Inferior parietal cortex (tissue), 1 donor: ENCODE measurements at regions not wholly inside any gene's neighbourhood (a gene's known extent, or its start where the extent isn't known, plus 50 kb on each side); places are given as distances from the start of the nearest gene placed in this dataset.

Experiments used
- DNase-seq: peaks from one replicate; pipeline ENCODE4 v3.0.0-alpha.2; 2016; ENCODE audit errors: extremely low spot score

DNA sequence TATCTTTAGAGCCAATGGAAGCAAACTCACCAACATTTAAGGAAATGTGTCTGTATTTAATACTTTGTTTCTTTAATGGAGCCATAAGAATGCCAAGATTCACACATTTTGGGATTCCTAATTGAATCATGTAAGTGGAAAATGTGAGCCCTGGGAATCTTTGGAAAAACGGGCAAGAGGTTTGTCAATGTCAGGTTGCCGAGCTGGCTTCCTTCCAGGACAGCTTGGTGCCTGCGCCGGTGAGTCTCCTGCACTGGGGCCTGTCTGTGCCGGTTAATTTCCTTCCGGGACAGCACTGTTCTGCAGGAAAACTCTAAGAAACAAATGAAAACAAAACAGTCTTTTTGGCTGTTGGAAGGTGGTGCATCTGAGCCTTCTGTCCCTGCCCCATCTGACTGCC, 210.6 kb downstream of the HAPSTR1 start:
- no peak for DNase-seq

DNA sequence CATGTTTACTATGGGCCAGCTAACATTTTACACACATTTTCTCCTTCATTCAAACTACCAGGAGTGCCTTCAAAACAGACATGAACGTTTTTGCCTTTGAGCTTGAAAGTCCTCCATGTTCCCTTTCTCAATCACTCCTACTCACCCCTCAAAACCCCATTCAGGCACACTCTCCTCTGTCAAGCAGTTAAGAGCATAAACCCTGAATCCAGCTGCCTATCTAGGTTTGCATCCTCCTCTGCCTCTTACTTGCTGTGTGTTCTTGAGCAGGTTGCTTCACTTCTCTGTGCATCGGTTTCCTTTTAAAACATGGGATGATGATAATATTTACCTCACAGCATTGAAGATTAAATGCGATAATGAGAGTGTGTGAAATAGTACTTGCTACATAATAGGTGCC, 215.3 kb downstream of the HAPSTR1 start:
- DNase-seq = no peak

GRCh38 chr16:9307446-9307845, 216.0 kb downstream of the HAPSTR1 start:
- DNase-seq = no peak

DNA sequence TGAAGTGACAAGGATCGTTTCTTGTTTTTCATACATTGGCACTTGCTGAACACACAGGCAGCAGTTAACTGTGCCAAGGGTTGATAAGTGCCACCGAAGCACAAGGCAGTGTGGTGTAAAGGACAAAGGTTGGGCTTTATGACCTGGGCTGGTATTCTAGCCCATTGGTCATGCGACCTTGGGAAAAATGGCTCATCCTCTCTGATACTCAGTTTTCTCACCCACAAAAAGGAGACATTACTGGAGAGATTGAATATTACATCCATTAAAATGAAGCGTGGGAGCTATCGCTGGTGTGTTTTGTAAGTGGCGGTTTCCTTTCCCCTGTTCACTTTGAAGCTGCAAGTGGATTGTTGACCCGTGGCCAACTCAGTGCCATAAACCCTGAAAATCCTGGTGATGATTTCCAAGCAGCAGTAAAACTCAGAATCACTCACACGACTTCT, 216.9 kb downstream of the HAPSTR1 start:
- DNase-seq = no peak

- peak; percentile 21 for DNase-seq
These were observed 217.4 kb downstream of the HAPSTR1 start for GRCh38 chr16:9308850-9309249.

- DNase-seq = no peak
These were observed 218.4 kb downstream of the HAPSTR1 start for GRCh38 chr16:9309844-9310243.

DNA sequence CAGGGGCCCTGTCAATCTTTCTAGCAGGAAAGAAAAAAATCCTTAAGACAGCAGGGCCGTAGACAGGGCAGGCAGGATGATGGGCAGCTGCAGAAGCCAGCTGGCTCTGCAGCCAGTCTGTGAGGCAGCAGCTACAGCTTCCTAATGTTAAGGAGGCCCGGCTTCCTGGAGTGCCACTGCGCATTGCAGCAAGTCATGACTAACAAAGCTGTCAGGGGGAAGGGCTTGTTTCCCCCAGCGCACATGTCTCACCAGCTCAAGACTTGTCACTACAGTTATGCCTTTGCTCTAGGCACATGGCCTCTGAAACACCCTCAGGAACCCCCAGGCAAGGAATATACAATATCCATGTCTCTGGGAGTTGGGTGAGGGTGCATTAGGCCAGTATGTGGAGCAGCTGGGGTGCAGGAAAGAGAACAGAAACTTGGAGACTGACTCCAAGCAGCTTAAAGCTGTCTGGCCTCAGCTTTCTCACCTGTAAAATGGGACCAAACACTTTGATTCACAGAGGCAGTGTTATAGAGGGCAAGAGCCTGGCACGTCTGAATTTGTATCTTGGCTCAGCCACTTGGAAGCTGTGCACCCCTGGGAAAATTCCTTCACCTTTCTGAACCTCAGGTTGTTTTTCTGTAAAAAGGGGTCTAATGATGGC, 220.0 kb downstream of the HAPSTR1 start:
- DNase-seq = peak; percentile 19

DNA sequence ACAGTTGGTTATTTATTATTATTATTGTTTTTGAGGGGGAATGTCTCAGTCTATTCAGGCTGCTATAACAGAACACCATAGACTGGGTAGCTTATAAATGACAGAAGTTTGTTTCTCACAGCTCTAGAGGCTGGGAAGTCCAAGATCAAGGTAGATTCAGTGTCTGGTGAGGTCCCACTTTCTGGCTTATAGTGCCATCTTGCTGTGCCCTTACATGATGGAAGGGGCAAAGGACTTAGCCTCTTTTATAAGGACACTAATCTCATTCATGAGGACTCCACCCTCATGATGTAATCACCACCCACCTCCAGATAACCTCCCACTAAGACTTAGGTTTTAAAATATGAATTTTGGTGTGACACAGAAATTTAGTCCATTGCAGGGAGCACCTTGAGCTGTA, 224.6 kb downstream of the HAPSTR1 start:
- no peak for DNase-seq

GRCh38 chr16:9316615-9317014, 225.2 kb downstream of the HAPSTR1 start:
- DNase-seq = no peak

DNA sequence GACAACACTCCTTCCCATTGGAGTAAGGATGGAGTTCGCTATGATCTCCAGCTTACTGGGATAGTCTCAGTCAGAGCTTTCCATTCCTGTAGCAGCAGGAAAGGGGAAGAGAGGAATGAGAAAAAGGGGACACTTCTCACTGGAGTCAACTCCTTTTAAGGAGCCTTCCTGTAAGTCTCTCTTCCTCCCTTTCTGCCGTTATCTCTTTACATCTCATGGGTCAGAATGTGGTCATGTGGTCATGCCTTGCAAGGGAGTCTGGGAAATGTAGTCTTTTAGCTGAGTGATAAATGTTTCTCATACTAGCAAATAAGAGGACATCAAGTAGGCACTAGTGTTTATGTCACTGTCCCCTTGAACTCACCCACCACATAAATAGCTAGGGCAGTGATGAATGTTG, 227.3 kb downstream of the HAPSTR1 start:
- DNase-seq = no peak

DNA sequence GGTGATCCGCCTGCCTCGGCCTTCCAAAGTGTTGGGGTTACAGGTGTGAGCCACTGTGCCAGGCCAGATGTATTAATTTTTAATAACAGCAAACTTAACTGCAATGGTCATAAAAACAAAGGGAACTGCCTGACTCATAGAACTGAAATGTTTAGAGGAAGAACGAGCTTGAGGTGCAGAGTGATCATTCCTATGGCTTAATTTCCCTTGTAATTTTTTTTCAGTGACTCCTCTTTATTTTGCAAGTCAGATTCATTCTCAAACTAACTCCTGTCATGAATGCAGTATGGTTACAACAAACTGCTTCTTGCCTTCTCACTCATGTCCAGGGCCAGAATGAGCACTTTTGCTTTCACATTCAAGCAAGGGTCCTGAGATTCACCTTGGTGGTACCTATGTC, 231.3 kb downstream of the HAPSTR1 start:
- DNase-seq = no peak

- no peak for DNase-seq
These were observed 231.7 kb downstream of the HAPSTR1 start for GRCh38 chr16:9323170-9323569.

DNA sequence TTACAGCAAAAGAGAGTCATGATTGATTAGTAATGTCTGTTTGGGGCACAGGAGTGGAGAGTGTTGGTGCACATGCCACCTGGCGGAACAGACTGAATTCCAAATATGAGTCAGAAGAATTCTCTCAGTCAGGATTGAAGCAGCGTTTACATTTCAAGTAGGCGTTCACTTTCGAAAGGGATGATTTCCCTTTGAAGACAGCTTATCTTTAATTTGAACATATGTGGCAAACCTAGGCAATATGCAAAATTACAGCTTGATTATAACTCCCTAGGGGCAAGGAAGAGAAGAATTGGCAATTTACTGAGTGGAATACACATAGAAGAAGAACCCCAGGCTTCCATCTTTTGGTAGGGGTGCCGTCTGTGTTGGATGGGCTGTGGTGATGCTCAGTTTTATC, 235.8 kb downstream of the HAPSTR1 start:
- DNase-seq = no peak

DNA sequence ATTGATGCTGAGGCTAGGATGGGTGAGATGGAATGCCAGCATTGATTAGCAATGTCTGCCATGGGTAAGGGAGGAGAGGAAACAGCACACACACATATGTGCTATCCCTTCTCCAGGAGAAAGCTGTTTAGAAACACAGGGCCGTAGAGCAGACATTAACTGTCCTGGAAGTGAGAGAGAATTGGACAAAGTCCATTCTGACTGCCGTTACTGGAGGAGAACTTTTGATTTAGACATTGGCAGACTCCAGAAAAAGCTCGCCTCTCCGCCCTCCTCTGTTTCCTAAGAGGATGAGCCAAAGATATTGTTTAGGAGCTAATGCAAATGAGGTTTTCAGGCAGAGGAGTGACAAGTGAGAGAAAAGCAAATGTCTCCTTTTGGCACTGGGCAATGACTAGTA, 237.0 kb downstream of the HAPSTR1 start:
- DNase-seq = no peak

DNA sequence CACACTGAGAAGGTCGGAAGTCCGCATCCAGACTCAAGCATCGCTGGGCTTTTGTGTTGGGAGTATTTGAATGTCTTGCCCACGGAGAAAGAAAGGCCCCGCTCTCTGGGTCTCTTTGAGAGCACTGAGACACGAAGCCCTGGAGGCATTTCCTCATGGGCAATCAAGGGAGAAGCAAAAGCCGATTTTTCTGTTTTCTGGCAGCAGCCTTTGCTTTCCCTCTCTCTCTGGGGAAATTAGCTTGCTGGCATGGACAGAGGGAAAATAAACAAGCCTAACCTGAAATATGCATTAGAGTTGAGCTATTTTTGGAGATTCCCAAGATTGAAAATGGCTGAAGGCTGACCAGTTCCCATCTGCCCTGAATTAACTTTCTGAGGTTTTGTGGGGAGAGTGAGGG, 238.7 kb downstream of the HAPSTR1 start:
- DNase-seq = no peak

DNA sequence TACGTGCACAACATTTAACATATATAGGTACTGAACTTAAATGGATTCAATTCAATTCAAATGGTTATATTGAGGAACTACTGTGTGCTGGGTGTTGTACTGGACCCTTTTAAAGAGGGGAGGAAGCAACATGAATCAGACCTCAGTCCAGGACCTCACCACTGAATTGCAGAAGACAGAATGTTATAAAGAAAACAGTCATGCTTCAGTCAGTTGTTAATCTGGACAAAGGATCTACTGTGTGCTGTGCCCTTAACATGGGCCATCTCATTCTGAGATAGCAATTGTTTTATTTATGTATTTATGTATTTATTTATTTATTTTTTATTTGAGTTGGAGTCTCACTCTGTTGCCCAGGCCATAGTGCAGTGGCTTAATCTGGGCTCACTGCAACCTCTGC, 240.1 kb downstream of the HAPSTR1 start:
- DNase-seq = no peak

DNA sequence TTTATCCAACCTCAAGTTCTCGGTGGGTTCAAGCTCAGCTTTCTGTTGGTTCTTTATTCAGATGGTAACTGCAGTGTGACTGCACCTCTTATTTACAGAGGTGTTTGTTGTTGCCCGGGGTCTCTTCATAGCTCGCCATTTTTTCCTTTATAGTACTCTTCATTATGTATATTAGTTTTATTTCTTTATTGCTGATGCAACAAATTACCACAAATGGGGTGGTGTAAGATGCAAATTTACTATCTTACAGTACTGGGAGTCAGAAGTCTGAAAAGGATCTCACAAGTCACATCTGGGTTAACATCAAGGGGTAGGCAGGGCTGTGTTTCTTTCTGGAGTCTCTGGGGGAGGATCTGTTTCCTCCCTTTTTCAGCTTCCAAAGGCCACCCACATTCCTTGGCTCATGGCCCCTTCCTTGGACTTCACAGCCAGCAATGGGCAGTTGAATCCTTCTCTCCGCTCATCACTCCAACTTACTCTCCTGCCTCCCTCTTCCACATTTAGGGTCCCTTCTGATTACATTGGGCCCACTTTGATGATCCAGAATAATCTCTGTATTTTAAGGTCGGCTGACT, 241.2 kb downstream of the HAPSTR1 start:
- DNase-seq = no peak

GRCh38 chr16:9333469-9333868, 242.0 kb downstream of the HAPSTR1 start:
- no peak for DNase-seq

DNA sequence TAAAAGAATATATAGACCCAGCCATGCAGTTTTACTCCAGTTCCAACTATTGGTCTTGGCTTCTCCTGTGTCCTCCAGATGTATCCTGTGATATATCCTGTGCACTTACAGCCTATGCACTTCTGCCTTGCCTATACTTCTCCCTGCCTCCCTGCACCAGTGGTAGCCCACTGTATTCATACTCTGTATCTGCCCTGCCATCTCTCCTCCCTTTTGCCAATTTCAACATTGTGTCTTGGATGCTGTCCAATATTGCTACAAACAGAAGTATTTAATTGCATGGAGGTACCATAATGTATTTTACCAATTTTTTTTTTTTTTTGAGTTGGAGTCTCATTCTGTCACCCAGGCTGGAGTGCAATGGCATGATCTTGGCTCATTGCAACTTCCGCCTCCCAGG, 242.7 kb downstream of the HAPSTR1 start:
- no peak for DNase-seq

GRCh38 chr16:9337308-9338032, 246.0 kb downstream of the HAPSTR1 start:
- no peak for DNase-seq

DNA sequence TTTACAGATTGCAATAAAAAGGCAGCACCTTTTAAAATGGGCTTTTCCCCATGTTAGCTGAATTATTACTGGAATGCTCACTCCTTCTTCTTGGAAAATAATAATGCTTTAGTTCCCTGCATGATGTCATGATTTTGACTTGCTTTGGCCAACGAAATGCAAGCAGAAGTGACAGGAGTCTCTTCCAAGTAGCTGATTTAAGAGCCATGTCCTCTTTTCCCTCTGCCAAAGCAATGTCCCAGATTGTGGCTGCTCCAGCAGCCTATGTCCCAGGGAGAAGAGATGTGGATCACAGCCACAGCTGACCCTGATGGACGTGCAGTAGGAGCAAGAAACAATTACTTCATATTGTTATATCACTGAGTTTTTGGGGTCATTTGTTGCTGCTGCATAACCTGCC, 246.6 kb downstream of the HAPSTR1 start:
- no peak for DNase-seq

- DNase-seq = no peak
These were observed 247.1 kb downstream of the HAPSTR1 start for GRCh38 chr16:9338510-9338909.

GRCh38 chr16:9340526-9341256, 249.2 kb downstream of the HAPSTR1 start:
- no peak for DNase-seq
